Fibroblast of the aortic adventitia (primary cell): ENCODE measurements at regions not wholly inside any gene's neighbourhood (a gene's known extent, or its start where the extent isn't known, plus 50 kb on each side); places are given as distances from the start of the nearest gene placed in this dataset.
"Not testable (repeated sequence)": the region's sequence is repeated elsewhere in the genome, so short reads cannot be mapped to it uniquely, and the experiment has no call there.

Source experiments
- DNase-seq: peaks from one replicate; pipeline ENCODE4 v3.0.0-alpha.2; 2010; ENCODE audit warnings: low read depth
- H3K4me3 ChIP-seq: 2 replicates; pipeline ENCODE4 v1.5.1; 2011; ENCODE audit warnings: low read depth, mild to moderate bottlenecking, control low read depth, low read length, moderate library complexity
- TF ChIP-seq, protein P1 (sequence below): IDR thresholded peaks from 2 replicates; pipeline ENCODE4 v1.5.1; 2011; ENCODE audit warnings: mild to moderate bottlenecking, low read length, control low read depth, inconsistent platforms; ENCODE audit not compliant: insufficient read depth

DNA sequence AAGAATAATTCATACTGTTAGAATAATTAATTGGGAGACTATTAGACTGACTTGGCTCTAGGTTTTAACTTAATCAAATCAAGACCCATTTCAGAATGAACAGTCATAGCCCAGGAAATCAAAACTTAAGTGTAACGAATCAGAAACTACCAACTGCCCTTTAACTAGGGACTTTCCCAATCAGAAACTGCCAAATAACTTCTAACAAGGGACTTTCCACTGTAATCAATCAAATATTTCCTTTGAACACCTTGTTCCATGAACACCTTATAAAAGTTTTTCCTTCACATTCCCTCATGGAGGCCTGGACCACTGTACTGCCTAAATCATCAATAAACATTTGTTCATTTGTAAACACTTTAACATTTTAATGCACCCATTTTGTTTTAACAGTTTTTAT is 1054.7 kb upstream of the TMPRSS15 start:
- TF ChIP-seq, protein P1, sequence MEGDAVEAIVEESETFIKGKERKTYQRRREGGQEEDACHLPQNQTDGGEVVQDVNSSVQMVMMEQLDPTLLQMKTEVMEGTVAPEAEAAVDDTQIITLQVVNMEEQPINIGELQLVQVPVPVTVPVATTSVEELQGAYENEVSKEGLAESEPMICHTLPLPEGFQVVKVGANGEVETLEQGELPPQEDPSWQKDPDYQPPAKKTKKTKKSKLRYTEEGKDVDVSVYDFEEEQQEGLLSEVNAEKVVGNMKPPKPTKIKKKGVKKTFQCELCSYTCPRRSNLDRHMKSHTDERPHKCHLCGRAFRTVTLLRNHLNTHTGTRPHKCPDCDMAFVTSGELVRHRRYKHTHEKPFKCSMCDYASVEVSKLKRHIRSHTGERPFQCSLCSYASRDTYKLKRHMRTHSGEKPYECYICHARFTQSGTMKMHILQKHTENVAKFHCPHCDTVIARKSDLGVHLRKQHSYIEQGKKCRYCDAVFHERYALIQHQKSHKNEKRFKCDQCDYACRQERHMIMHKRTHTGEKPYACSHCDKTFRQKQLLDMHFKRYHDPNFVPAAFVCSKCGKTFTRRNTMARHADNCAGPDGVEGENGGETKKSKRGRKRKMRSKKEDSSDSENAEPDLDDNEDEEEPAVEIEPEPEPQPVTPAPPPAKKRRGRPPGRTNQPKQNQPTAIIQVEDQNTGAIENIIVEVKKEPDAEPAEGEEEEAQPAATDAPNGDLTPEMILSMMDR: no peak
- no peak overlapping the region for H3K4me3 ChIP-seq
- DNase-seq: no peak

DNA sequence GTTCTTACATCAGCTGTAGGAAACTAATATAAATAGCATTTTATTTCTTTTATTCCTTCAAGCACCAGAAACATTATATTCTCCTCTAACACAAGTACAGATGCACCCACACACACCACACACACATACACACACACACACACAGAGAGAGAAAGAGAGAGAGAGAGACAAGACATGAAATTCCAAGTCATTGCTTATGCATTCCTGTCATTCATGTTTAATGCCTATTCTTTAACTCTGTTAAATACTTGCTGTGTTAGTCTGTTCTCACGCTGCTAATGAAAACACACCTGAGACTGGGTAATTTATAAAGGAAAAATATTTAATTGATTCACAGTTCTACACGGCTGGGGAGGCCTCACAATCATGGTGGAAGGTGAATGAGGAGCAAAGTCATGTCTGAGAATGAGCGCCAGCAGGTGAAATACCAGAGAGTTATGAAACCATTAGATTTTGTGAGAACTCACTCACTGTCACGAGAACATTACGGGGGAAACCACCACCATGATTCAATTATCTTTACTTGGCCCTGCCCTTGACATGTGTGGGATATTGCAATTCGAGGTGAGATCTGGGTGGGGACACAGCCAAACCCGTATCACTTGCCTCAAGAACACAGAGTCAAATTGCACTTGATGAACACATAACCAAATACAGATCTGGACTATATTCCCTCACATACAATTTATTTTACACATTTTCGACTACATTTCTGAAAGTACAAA is 1058.1 kb upstream of the TMPRSS15 start:
- H3K4me3 ChIP-seq: no peak overlapping the region
- no peak for DNase-seq
- TF ChIP-seq, protein P1: no peak

DNA sequence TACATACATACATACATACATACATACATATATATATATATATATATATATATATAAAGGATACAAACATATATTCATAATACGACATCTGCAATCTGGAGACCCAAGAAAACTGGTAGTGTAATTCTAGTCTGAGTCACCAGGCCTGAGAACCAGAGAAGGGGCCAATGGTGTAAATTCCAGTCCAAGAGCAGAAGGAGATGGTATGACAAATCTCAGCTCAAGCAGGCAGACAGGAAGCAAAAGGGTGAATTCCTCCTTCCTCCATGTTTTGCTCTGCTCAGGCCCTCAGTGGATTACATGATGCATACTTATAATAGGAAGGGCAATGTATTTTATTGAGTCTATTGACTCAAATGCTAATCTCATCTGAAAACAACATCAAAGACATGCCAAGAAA is 1060.4 kb upstream of the TMPRSS15 start:
- no peak for DNase-seq
- TF ChIP-seq, protein P1: no peak

DNA sequence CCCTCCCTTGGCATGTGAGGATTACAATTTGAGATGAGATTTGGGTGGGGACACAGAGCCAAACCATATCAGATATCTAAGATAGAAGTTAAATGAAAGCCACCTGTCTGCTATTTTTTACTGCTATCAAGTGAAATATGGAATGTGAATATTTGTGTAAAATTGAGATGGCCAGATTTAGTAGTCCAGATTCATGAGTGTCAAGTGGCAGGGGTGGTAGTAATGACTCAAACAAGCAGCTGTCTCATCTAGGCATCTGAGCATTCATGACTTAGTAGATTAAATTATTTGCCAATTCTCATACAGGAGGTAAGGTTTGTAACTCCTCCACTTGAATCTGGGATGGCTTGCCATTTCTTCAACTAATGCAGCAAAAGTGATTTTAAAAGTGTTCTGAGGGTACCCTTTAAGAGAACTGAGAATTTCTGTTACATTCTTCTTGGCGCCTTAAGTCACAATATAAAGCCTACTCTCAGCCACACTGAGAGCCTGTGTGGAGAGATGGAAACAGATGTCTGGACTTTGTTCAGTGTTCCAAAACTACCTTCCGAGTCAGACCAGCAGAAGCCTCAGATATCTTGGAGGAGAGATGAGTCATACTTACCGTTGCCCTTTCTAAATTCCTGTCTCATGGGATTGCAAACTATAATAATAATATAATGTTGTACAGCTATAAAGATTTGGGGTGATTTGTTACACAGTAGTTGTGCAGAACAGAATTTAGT is 1065.6 kb upstream of the TMPRSS15 start:
- TF ChIP-seq, protein P1: no peak
- no peak overlapping the region for H3K4me3 ChIP-seq
- DNase-seq: no peak

More for the DNA sequence above, 1060.4 kb upstream of the TMPRSS15 start:
- H3K4me3 ChIP-seq: no peak overlapping the region

DNA sequence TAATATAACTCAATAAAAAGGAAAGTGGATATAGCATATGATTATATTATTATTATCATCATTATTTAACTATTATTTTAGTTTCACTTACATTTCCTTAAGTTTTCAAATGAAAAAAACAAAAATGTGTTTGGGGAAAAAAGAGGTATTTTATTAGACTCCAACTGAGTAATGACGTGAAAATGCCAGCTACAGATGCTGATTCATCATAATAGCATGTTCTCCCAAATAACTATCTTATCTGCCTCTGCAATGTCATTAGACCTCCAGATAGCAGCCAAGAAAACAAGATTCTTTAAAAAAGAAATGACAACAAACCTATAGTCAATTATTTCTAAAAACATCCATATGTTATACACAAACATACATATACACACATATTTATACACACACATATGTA is 1071.9 kb upstream of the TMPRSS15 start:
- DNase-seq: no peak

DNA sequence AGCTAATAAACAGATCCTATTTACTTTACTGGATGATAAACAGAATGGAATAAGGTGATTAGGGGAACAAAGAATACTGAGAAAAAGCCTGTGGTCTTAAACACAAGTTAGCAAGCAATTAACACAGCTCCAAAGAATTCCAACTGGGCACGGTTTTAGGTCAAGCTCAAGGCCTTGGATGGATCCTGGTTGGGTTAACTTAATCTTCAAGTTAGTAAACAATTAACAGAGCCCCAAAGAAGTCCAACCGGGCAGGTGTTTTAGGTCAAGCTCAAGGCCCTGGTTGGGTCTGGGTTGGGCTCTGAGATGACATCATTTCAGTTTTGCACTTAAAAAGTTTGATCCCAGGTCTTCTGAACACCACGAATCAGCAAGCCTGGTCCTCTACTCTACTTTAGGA is 1086.3 kb upstream of the TMPRSS15 start:
- DNase-seq: no peak
- H3K4me3 ChIP-seq: no peak overlapping the region
- TF ChIP-seq, protein P1: no peak

More for the DNA sequence above, 1071.9 kb upstream of the TMPRSS15 start:
- TF ChIP-seq, protein P1: no peak
- no peak overlapping the region for H3K4me3 ChIP-seq

DNA sequence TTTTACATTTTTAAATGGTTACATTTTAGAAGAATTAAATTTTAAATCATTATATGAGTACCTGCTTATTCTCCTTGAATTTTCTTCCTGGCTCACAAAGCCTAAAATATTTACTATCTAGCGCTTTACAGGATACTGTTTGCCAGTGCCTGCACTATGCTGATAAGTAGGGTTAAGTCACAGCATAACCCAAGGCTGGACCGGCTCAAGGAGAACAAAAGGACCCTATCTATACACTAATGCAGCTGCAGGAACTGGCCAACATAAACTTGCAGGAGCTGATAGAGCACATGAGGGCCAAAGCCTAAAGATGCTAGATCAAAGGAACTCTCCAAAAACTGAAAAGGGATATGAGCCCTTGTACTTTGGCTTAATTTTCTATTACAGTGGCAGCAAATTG is 1086.9 kb upstream of the TMPRSS15 start:
- TF ChIP-seq, protein P1: no peak
- no peak overlapping the region for H3K4me3 ChIP-seq
- no peak for DNase-seq

DNA sequence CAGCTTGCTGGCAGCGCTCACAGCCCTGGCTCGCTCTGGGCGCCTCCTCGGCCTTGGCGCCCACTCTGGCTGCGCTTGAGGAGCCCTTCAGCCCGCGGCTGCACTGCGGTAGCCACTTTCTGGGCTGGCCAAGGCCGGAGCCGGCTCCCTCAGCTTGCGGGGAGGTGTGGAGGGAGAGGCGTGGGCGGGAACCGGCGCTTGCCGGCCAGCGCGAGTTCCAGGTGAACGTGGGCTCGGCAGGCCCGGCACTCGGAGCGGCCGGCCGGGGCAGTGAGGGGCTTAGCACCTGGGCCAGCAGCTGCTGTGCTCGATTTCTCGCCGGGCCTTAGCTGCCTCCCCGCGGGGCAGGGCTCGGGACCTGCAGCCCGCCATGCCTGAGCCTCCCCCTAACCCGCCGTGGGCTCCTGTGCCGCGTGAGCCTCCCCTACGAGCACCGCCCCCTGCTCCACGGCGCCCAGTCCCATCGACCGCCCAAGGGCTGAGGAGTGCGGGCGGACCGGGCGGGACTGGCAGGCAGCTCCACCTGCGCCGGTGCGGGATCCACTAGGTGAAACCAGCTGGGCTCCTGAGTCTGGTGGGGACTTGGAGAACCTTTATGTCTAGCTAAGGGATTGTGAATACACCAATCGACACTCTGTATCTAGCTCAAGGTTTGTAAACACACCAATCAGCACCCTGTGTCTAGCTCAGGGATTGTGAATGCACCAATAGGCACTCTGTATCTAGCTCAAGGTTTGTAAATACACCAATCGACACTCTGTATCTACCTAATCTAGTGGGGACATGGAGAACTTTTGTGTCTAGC is 1090.1 kb upstream of the TMPRSS15 start:
- H3K4me3 ChIP-seq, DNase-seq: not testable (repeated sequence)
